HEK293 (cell line): ENCODE measurements at regions not wholly inside any gene's neighbourhood (a gene's known extent, or its start where the extent isn't known, plus 50 kb on each side); places are given as distances from the start of the nearest gene placed in this dataset.

Experiments used
- CTCF ChIA-PET: fragments of 350-600 bp; formaldehyde crosslinking; extraction: SDS; loops from one replicate; lab custom pipeline; 2021; ENCODE audit warnings: antibody characterized with exemption; lab: Yijun Ruan, JAX
- POLR2A ChIA-PET: fragments of 300-600 bp; formaldehyde crosslinking; extraction: SDS; loops from one replicate; lab custom pipeline; 2020; ENCODE audit warnings: antibody characterized with exemption, inconsistent platforms; lab: Yijun Ruan, JAX
- H3K27ac ChIP-seq: fragments of 200-500 bp; sonication (Bioruptor generic); 2 replicates; pipeline ENCODE4 v1.5.1; 2014; ENCODE audit warnings: low read depth, low read length, control low read depth, inconsistent platforms; ENCODE audit errors: extremely low read depth
- H3K36me3 ChIP-seq, 2 experiments: fragments of 200-500 bp in 1 of 2; sonication (Bioruptor generic) in 1 of 2; 1 replicate in 1 of 2; 2 replicates in 1 of 2; pipeline ENCODE4 v1.5.1; 2014 to 2017; ENCODE audit warnings: inconsistent platforms in 2 of 2, low read length in 2 of 2; ENCODE audit not compliant: control insufficient read depth in 2 of 2, insufficient read depth in 1 of 2
- H3K4me1 ChIP-seq: fragments of 200-500 bp; sonication (Bioruptor generic); 2 replicates; pipeline ENCODE4 v1.5.1; 2014; ENCODE audit warnings: mild to moderate bottlenecking, low read length, inconsistent platforms; ENCODE audit not compliant: control insufficient read depth, insufficient read depth
- H3K4me3 ChIP-seq: 2 replicates; pipeline ENCODE4 v1.5.1; 2011; ENCODE audit warnings: low read depth, mild to moderate bottlenecking, control low read depth, low read length, moderate library complexity
- H3K9me3 ChIP-seq: fragments of 200-500 bp; sonication (Bioruptor generic); 2 replicates; pipeline ENCODE4 v1.5.1; 2014; ENCODE audit warnings: low read depth, low read length, inconsistent platforms; ENCODE audit not compliant: control insufficient read depth, insufficient read depth
- BCL11A ChIP-seq: fragments of 450-650 bp; formaldehyde crosslinking; IDR thresholded peaks from 2 replicates; pipeline ENCODE4 v1.5.1; 2016; ENCODE audit warnings: low read depth, missing biosample characterization, missing genetic modification characterization
- EGR2 ChIP-seq: fragments of 450-650 bp; formaldehyde crosslinking; IDR thresholded peaks from 2 replicates; pipeline ENCODE4 v1.5.1; 2016; ENCODE audit warnings: low read depth, missing biosample characterization, missing genetic modification characterization
- KLF1 ChIP-seq: fragments of 450-650 bp; formaldehyde crosslinking; IDR thresholded peaks from 2 replicates; pipeline ENCODE4 v1.5.1; 2016; ENCODE audit warnings: missing biosample characterization, missing genetic modification characterization
- YY1 ChIP-seq: fragments of 450-650 bp; formaldehyde crosslinking; IDR thresholded peaks from 2 replicates; pipeline ENCODE4 v1.5.1; 2018; ENCODE audit warnings: missing biosample characterization, missing genetic modification characterization
- ZBTB21 ChIP-seq: fragments of 450-650 bp; formaldehyde crosslinking; IDR thresholded peaks from 2 replicates; pipeline ENCODE4 v1.5.1; 2017; ENCODE audit warnings: missing biosample characterization, missing genetic modification characterization
- ZBTB8A ChIP-seq: fragments of 450-650 bp; formaldehyde crosslinking; IDR thresholded peaks from 2 replicates; pipeline ENCODE4 v1.5.1; 2016; ENCODE audit warnings: missing biosample characterization, missing genetic modification characterization
- ZIC2 ChIP-seq: fragments of 450-650 bp; formaldehyde crosslinking; IDR thresholded peaks from 2 replicates; pipeline ENCODE4 v1.5.1; 2016; ENCODE audit warnings: missing biosample characterization, missing genetic modification characterization
- ZNF112 ChIP-seq: fragments of 450-650 bp; formaldehyde crosslinking; IDR thresholded peaks from 2 replicates; pipeline ENCODE4 v1.5.0; 2017; ENCODE audit warnings: missing biosample characterization, missing genetic modification characterization
- ZNF138 ChIP-seq: fragments of 450-650 bp; formaldehyde crosslinking; IDR thresholded peaks from 2 replicates; pipeline ENCODE4 v1.5.1; 2016; ENCODE audit warnings: missing biosample characterization, missing genetic modification characterization, borderline replicate concordance
- ZNF19 ChIP-seq: fragments of 450-650 bp; formaldehyde crosslinking; IDR thresholded peaks from 2 replicates; pipeline ENCODE4; 2016; ENCODE audit warnings: missing biosample characterization, missing genetic modification characterization, low read depth
- ZNF202 ChIP-seq: fragments of 450-650 bp; formaldehyde crosslinking; IDR thresholded peaks from 2 replicates; pipeline ENCODE4 v1.5.1; 2016; ENCODE audit warnings: missing biosample characterization, missing genetic modification characterization, borderline replicate concordance
- ZNF23 ChIP-seq: fragments of 450-650 bp; formaldehyde crosslinking; IDR thresholded peaks from 2 replicates; pipeline ENCODE4 v1.5.1; 2016; ENCODE audit warnings: missing biosample characterization, missing genetic modification characterization, borderline replicate concordance
- ZNF24 ChIP-seq: fragments of 450-650 bp; formaldehyde crosslinking; IDR thresholded peaks from 2 replicates; pipeline ENCODE4 v1.5.1; 2016; ENCODE audit warnings: missing biosample characterization, missing genetic modification characterization
- ZNF404 ChIP-seq: fragments of 450-650 bp; formaldehyde crosslinking; IDR thresholded peaks from 2 replicates; pipeline ENCODE4 v1.5.1; 2017; ENCODE audit warnings: missing biosample characterization, missing genetic modification characterization
- ZNF548 ChIP-seq: fragments of 450-650 bp; formaldehyde crosslinking; IDR thresholded peaks from 2 replicates; pipeline ENCODE4 v1.5.1; 2016; ENCODE audit warnings: missing biosample characterization, missing genetic modification characterization
- ZNF558 ChIP-seq: fragments of 450-650 bp; formaldehyde crosslinking; IDR thresholded peaks from 2 replicates; pipeline ENCODE4 v1.5.1; 2016; ENCODE audit warnings: missing biosample characterization, missing genetic modification characterization
- ZNF585B ChIP-seq: fragments of 450-650 bp; formaldehyde crosslinking; IDR thresholded peaks from 2 replicates; pipeline ENCODE4 v1.5.1; 2016; ENCODE audit warnings: missing biosample characterization, missing genetic modification characterization
- ZNF629 ChIP-seq: fragments of 450-650 bp; formaldehyde crosslinking; IDR thresholded peaks from 2 replicates; pipeline ENCODE4 v1.5.1; 2017; ENCODE audit warnings: missing biosample characterization, missing genetic modification characterization
- ZNF701 ChIP-seq: fragments of 450-650 bp; formaldehyde crosslinking; IDR thresholded peaks from 2 replicates; pipeline ENCODE4 v1.5.1; 2016; ENCODE audit warnings: missing biosample characterization, missing genetic modification characterization
- ZNF747 ChIP-seq: fragments of 450-650 bp; formaldehyde crosslinking; IDR thresholded peaks from 2 replicates; pipeline ENCODE4 v1.5.1; 2016; ENCODE audit warnings: missing biosample characterization, missing genetic modification characterization
- ZNF76 ChIP-seq: fragments of 450-650 bp; formaldehyde crosslinking; IDR thresholded peaks from 2 replicates; pipeline ENCODE4; 2016; ENCODE audit warnings: low read depth, missing biosample characterization, missing genetic modification characterization, borderline replicate concordance
- ZNF837 ChIP-seq: fragments of 450-650 bp; formaldehyde crosslinking; IDR thresholded peaks from 2 replicates; pipeline ENCODE4 v1.5.1; 2016; ENCODE audit warnings: missing biosample characterization, missing genetic modification characterization
- TF ChIP-seq, protein P1 (sequence below): fragments of 450-650 bp; formaldehyde crosslinking; IDR thresholded peaks from 2 replicates; pipeline ENCODE4 v1.5.1; 2016; ENCODE audit warnings: missing biosample characterization, missing genetic modification characterization
- TF ChIP-seq, protein P2 (sequence below): fragments of 450-650 bp; formaldehyde crosslinking; IDR thresholded peaks from 2 replicates; pipeline ENCODE4 v1.5.1; 2016; ENCODE audit warnings: missing biosample characterization, missing genetic modification characterization, low read depth
- TF ChIP-seq, protein P3 (sequence below): fragments of 450-650 bp; formaldehyde crosslinking; IDR thresholded peaks from 2 replicates; pipeline ENCODE4 v1.5.1; 2016; ENCODE audit warnings: missing biosample characterization, missing genetic modification characterization

DNA sequence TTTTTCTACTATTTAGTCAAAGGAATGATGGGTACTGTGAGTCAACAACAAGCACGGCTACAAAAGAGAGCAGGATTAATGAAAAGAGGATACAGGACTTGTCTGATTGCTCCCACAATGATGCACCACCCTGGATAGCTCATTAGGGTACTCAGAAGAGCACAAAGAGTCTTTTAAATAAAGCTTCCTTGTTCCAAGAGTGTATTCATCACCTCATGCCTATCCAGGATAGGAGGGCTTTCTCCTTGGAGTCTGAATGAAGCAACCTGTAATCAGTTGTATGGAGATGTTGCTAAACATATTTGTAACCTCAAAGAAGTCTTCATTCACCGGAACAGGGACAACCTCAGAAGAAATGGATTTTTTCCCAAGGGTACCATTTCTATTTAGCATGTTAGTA, 219.5 kb upstream of the TMEM161B start:
- Histone ChIP-seq H3K36me3 (no peaks in the 10 kb centered on the region), H3K9me3 (no peaks in the 10 kb centered on the region), H3K27ac (no peak overlapping the region), H3K4me3 (no peak overlapping the region), H3K4me1 (no peaks in the 10 kb centered on the region)
- ChIA-PET POLR2A (no interaction called here), CTCF (no interaction called here)
- no peak for TF ChIP-seq ZNF629 (tag by site-specific recombination)
- TF ChIP-seq ZNF76, result no peak
- TF ChIP-seq ZNF19 (tag by site-specific recombination), result no peak
- TF ChIP-seq ZNF548 (tag by site-specific recombination), result no peak
- TF ChIP-seq, protein P1, sequence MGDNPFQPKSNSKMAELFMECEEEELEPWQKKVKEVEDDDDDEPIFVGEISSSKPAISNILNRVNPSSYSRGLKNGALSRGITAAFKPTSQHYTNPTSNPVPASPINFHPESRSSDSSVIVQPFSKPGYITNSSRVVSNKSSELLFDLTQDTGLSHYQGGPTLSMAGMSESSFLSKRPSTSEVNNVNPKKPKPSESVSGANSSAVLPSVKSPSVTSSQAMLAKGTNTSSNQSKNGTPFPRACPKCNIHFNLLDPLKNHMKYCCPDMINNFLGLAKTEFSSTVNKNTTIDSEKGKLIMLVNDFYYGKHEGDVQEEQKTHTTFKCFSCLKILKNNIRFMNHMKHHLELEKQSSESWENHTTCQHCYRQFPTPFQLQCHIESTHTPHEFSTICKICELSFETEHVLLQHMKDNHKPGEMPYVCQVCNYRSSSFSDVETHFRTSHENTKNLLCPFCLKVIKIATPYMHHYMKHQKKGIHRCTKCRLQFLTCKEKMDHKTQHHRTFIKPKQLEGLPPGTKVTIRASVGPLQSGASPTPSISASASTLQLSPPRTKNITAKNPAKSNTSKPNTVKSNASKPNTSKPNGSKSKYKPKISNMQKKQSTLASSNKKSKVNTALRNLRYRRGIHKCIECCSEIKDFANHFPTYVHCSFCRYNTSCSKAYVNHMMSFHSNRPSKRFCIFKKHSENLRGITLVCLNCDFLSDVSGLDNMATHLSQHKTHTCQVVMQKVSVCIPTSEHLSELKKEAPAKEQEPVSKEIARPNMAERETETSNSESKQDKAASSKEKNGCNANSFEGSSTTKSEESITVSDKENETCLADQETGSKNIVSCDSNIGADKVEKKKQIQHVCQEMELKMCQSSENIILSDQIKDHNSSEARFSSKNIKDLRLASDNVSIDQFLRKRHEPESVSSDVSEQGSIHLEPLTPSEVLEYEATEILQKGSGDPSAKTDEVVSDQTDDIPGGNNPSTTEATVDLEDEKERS (tag by site-specific recombination), result no peak
- no peak for TF ChIP-seq ZNF558 (tag by site-specific recombination)
- TF ChIP-seq KLF1 (tag by site-specific recombination), result no peak
- TF ChIP-seq ZIC2, result no peak
- TF ChIP-seq, protein P2, sequence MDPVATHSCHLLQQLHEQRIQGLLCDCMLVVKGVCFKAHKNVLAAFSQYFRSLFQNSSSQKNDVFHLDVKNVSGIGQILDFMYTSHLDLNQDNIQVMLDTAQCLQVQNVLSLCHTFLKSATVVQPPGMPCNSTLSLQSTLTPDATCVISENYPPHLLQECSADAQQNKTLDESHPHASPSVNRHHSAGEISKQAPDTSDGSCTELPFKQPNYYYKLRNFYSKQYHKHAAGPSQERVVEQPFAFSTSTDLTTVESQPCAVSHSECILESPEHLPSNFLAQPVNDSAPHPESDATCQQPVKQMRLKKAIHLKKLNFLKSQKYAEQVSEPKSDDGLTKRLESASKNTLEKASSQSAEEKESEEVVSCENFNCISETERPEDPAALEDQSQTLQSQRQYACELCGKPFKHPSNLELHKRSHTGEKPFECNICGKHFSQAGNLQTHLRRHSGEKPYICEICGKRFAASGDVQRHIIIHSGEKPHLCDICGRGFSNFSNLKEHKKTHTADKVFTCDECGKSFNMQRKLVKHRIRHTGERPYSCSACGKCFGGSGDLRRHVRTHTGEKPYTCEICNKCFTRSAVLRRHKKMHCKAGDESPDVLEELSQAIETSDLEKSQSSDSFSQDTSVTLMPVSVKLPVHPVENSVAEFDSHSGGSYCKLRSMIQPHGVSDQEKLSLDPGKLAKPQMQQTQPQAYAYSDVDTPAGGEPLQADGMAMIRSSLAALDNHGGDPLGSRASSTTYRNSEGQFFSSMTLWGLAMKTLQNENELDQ, result no peak
- TF ChIP-seq ZNF23 (tag by site-specific recombination), result no peak

DNA sequence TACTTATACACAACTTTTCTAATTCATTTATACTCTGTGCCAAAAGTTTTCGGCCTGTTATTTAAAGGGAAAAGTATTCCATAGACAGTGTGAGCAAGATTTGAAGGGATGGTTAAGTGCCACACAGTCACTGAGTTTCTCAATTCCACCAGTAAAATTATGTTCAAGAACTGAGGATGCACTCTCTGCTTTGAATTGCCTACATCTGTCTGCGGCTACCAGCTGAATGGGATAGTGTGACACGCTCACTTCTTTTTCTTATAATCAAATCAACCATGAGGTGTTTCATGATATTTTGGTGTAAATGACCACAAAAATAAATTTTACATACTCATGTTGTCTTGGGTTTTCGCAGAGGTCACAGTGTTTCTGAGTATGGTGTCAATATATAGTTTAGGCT, 218.4 kb upstream of the TMEM161B start:
- ChIA-PET CTCF (no interaction called here), POLR2A (no interaction called here)
- Histone ChIP-seq H3K9me3 (no peaks in the 10 kb centered on the region), H3K36me3 (no peaks in the 10 kb centered on the region), H3K27ac (no peak overlapping the region), H3K4me3 (no peak overlapping the region), H3K4me1 (no peaks in the 10 kb centered on the region)
- TF ChIP-seq YY1 (tag by site-specific recombination), result no peak
- no peak for TF ChIP-seq ZNF404 (tag by site-specific recombination)
- TF ChIP-seq ZNF202, result no peak
- no peak for TF ChIP-seq ZNF837 (tag by site-specific recombination)
- TF ChIP-seq ZNF112 (tag by site-specific recombination), result no peak
- TF ChIP-seq BCL11A (tag by site-specific recombination), result no peak
- TF ChIP-seq ZBTB21, result no peak
- no peak for TF ChIP-seq EGR2 (tag by site-specific recombination)
- TF ChIP-seq ZNF138 (tag by site-specific recombination), result no peak
- TF ChIP-seq ZNF585B (tag by site-specific recombination), result no peak
- no peak for TF ChIP-seq ZNF24 (tag by site-specific recombination)
- no peak for TF ChIP-seq ZNF701 (tag by site-specific recombination)
- TF ChIP-seq ZNF747, result no peak
- TF ChIP-seq, protein P3, sequence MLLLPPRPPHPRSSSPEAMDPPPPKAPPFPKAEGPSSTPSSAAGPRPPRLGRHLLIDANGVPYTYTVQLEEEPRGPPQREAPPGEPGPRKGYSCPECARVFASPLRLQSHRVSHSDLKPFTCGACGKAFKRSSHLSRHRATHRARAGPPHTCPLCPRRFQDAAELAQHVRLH (tag by site-specific recombination), result no peak
- TF ChIP-seq ZBTB8A (tag by site-specific recombination), result no peak
